ENCODE measurements at regions not wholly inside any gene's neighbourhood (a gene's known extent, or its start where the extent isn't known, plus 50 kb on each side); places are given as distances from the start of the nearest gene placed in this dataset.
"Not testable (repeated sequence)": the region's sequence is repeated elsewhere in the genome, so short reads cannot be mapped to it uniquely, and the experiment has no call there.

DNA sequence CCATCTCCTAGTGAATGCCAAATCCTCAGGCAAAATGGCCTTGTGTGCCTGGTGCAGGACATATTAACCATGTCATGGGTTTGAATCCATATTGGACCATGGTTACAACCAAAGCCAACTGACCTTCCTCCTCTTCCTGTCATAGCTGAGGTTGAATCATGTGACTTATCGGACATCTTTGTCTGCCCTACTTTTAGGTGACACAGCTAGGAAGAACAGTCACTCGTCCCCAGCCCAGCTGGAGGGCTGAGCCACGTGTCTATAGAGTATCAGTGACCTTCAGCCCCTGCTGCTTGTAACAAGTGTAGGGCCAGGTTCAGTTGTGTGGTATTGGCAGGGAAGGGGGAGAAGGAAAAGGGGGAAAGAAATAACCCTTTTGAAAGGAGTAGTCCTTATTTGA is 225.2 kb downstream of the KTN1 start:
- FAIRE-seq (no peak), DNase-seq (ENCODE audit: low spot score) (no peak)

DNA sequence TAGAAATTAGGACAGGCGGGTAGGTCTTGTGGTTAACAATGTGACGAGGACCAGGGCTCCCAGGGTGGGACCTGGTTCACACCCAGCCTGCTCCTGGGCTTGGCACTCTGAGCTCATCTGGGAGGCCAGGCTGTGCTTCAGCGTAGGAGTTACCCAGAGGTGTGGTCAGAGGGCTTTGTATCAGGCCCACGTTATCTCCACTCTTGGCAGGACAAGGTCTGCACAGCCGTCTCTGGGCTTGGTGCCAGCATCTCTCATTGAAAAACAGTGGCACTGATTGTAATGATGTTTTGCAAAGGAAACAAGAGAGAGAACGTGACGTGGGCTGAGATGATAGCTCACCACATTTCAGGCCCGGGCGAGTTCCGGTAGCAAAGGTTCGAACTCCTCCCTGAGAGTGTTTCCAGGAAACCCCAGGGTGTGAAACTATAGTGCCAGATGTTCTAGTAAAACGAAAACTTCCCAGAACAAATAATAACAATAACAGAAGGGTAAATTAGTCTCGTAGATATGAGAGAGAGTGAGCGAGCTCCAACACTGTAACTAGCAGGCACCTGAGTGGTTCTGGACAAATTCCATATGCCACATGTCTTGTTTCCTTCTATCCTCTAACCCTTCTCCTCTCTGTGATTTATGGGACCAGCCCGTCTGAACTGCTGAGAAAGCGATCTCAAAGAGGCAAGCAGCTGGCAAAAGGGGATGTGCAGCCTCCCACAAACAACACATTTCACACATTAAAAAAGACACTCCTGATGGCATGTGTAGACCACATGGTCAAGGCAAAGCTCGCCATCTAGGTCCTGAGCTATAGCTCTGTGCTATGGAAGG is 227.3 kb downstream of the KTN1 start:
- no peak for FAIRE-seq
- DNase-seq (ENCODE audit: low spot score) = peak; percentile 4

DNA sequence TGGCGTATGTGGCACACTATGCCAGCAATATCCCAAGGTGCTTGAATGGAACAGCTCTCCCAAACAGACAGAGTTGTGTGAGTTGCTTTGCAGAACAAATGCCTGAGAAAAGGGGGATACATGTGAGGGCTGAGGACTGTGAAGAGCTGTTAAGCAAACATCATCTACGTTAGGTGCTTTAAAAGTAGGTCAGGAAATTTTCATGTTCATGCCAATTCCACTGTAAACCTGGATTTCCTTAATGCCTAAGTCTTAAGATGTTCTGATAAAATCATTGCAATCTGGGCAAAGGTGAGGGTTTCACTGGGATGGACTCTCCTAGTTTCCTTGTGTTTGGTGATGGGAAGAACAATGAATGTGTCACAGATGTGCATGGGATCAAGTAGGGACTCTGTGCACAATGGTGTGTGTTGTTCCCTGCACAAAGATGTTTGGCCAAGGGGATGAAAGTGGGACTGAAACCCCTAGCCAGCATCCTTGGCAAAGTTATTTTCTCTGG is 227.9 kb downstream of the KTN1 start:
- FAIRE-seq (no peak), DNase-seq (ENCODE audit: low spot score) (no peak)

DNA sequence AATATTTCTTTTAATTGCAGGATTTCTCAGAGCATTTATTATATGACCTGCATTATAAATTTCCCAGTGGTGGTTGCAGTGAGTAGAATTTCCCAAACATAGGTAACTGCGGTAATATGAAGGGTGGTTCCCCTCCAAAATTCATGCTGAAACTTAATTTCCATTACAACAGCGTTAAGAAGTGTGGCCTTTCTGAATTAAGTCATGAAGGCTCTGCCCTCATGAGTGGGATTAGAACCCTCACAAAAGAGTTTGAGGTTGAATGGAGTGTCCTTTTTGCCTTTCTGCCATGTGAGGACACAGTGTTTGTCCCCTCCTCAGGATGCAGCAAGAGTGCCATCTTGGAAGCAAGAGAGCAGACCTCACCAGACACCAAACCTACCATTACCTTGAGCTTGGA is 233.6 kb downstream of the KTN1 start:
- DNase-seq (ENCODE audit: low spot score) (no peak), FAIRE-seq (no peak)

DNA sequence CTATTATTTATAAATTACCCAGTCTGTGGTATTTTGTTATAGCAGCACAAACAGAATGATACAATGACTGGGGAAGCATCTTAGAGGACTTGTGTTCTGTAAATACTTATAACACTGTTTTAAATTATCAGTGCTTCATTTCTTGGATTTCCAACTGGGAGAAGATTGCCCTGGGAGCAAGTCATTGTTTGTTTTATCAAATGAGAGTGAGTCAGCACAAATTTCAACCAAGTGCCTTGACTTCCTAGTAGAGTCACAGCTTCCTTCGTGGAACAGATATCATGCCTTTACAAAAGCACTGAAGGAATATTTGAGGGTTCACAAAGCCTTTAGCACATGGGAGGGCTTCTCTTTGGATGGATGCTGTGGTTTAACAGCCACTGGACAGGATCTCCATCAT is 234.1 kb downstream of the KTN1 start:
- DNase-seq (ENCODE audit: low spot score) (peak; percentile 5), FAIRE-seq (no peak)

DNA sequence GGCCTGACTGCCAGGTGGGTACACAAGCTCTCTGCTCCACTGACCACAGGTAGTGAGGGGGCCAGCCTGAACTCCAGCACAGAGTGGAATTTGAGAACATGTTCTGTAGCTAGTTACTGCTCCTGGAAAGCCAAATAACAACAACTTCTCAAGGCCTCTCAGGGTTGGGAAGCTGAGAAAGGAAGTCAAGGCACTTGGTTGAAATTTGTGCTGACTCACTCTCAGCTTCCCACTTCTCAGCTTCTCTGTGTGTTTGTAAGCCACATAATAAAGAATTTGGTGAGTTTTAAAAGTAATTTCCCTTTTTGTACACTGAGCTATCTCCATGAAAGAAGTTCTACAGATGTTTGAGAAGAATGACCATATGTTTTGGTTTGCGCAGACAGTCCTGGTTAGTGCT is 234.9 kb downstream of the KTN1 start:
- FAIRE-seq (no peak), DNase-seq (ENCODE audit: low spot score) (peak; percentile 3)

DNA sequence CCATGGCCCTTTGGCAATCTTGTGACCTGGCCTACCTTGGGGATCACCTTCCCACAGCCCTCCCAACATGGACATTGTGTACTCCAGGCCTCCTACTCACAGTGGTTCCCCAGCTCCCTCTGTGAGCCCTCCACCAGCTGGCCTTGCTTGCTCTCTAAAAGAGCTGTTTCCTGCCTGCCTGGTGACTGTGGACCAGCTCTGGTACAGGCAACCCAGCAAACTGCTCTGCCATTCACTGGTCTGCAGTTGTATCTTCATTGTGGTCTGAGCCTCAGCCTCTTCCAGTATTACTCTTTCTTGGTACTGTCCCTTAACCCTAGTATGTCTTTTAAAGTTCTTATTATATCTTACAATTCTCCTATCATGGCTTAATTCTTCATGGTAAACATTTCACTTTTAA is 236.2 kb downstream of the KTN1 start:
- FAIRE-seq (no peak), DNase-seq (ENCODE audit: low spot score) (no peak)

DNA sequence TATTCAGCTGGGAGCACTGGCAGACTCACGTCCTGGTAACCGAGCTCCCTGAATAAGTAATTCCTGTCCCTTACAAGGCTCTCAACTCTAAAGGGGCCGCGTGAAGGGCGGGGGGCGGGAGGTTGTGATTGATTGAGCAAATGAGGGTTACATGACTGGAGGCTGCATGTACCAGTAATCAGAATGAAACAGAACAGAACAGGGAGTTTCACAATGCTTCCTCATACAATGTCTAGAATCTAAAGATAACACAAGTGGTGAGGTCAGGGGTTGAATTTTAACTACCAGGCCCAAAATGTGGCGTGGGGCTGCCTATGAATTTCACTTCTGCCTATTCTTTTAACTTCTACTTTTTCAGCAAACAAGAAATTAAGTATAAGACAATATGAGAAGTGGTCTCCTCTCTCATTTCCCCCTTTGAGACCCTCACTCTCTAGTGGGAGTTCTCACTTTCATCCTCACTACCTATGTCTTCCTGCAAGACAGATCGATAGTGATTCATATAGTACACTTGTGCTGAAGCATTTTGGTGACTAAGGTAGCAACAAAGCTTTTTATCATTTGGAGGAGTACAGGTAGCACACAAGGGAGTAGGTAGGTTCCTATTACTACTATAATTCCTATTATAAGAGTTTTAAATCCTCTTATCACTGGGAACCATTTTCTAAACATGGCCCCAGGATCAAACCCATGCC is 239.8 kb downstream of the KTN1 start:
- DNase-seq (ENCODE audit: low spot score) (no peak), FAIRE-seq (no peak)

DNA sequence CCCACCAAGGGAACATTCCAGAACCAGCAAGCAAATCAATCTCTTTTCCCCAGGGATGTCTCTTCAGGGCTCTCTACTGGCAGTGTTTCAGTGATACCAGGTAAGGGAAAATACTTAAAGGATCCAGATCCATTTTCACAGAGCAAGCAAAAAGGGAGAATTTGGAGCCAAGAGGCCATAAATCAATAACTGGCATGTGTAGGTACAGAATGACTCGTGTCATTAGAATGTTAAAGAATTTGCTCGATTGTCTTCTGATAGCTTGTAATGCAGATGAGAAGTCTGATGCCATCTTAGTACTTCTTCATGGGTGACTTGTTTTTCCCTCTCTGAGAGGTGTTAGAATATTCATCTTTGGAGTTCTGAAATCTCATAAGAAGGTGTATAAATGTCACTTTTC is 242.9 kb downstream of the KTN1 start:
- no peak for FAIRE-seq

DNA sequence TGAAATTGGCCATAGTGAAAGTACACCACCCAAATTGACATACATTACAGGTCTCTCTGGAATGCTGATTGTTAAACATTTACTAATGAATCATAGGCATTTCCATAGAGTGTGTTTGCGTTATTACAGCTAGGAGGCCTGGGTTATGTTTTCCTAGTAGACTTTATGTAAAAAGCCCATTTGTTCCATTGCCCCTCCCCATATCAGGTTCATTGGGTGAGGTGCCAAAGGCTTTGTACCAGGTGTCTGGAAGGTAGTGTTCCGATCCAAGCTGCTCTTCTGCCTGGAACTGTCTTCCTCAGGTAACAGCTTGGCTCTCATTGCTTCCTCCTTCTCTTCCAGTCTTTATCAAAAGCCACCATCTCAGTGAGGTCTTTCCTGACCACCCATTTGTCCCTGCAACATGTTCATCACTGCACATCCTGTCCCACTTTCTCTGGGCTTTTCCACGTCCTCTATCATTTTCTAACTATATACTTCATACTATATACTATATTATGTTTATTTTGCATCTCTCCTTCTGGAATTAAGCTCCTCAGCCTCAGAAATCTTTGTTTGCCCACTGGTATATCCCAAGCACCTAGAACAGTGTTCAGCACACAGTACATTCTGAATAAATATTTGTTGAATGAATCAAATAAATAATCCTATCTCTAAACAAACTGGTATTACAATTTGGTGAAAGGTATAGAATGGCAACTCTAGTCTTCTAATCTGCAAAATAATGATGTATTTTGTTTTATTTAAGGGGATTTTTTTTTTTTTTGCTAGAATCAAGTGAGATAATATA is 252.3 kb downstream of the KTN1 start:
- DNase-seq (ENCODE audit: low spot score) (peak; percentile 78), FAIRE-seq (peak; percentile 83)

More for the DNA sequence above, 242.9 kb downstream of the KTN1 start:
- no peak for DNase-seq (ENCODE audit: low spot score)

DNA sequence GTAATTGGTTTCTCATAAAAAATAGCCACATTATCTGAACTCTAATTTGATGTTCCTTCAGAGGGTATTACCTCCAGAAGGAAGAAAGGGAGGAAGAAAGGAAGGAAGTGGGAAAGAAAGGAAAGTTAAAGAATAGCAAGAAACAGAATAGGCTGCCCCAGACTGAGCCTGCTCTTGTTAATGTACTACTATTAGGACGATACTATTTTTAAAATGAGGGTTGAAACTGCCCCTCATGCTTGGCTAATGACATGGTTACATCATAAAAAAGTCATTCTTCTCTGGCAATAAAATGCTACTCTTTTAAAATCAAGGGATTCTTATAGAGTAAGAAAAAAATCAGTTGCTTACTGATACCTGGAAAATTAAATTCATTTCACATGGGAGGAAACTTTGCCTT is 253.0 kb downstream of the KTN1 start:
- FAIRE-seq = peak; percentile 50

DNA sequence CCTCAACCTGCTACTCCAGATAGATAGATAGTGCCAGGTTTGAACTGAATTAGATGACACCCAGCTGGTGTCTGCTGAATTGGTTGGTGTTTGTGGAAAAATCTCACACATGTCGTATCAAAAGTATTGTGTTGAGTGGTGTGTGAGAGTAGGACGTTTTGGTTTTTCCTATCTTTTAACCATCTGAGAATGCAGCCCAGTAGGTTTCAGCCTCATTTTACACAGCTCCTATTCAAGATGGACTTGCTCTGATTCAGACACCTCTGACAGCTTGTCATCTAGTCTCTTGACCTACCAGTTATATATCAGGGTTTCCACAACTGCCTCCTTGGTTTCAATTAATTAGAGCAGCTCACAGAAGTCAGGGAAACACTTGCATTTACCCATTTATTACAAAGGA is 254.4 kb downstream of the KTN1 start:
- DNase-seq (ENCODE audit: low spot score) = no peak
- no peak for FAIRE-seq

More for the DNA sequence above, 253.0 kb downstream of the KTN1 start:
- no peak for DNase-seq (ENCODE audit: low spot score)

DNA sequence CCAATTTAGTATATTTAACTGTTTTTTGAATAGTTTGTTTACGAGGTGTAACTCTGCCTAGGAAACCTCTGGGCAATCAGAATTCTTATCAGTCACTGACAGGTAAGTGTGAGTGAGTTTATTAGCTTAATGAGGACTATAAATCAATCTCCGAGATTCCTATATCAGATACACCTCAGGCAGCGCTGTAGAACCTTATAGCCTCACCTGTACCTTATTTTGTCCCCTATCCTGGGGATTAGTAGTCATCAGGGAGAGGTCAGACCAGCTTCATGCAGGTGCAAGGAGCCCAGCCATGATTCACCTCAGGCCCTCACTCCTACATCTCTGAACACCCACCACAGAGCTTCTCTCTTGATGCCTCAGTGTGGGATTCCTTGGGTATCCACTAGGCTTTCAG is 256.0 kb downstream of the KTN1 start:
- no peak for FAIRE-seq
- DNase-seq (ENCODE audit: low spot score) = no peak

DNA sequence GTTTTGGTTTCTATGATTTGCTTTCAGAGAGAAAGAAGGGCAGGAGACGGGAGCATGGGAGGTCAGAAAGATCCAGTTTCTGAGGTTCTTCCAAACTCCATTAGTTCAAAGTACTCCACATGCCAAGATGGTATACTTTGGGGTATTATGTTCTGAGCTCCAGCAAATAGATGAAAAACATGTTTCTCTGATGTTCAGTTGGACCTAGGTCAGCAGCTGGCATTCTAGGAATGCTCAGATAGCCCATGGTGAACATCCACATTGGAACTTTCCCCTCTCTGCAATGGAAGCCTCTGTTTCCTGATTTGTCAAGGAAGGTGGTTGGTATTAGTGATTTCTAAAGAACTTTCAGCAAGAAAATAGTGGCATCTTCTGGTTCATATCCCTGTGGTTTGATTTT is 257.5 kb downstream of the KTN1 start:
- DNase-seq (ENCODE audit: low spot score) (no peak), FAIRE-seq (no peak)

DNA sequence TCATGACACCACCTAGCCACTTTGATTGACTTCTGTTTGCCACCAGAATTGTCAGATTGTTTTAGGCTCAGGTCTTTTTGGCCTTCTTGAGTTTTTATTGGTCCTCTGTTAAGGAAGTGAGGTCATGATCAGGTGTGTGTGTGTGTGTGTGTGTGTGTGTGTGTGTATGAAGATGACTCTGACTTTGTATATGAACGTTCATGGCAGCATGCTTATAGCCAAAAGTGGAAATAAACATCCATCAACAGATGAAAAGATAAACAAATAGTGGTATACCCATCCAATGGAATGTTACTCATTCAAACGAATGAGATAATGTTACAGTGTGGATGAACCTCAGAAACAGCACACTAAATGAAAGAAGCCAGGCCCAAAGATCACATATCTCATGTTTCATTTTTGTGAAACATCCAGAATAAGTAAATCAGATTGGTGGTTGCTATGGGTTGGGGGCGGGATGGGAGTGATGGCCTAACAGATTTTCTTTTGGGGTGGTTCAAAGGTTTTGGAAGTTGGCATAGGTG is 258.6 kb downstream of the KTN1 start:
- FAIRE-seq (no peak), DNase-seq (ENCODE audit: low spot score) (no peak)

DNA sequence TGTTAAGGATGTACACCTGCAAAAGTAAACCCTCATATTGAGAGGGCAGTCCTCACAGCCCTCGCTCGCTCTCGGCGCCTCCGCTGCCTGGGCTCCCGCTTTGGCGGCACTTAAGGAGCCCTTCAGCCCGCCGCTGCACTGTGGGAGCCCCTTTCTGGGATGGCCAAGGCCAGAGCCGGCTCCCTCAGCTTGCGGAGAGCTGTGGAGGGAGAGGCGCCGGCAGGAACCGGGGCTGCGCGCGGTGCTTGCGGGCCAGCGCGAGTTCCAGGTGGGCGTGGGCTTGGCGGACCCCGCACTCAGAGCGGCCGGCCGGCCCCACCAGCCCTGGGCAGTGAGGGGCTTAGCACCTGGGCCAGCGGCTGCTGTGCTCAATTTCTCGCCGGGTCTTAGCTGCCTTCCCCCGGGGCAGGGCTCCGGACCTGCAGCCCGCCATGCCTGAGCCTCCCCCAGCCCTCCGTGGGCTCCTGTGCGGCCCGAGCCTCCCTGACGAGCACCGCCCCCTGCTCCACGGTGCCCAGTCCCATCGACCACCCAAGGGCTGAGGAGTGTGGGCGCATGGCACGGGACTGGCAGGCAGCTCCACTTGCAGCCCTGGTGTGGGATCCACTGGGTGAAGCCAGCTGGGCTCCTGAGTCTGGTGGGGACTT is 259.4 kb downstream of the KTN1 start:
- DNase-seq (ENCODE audit: low spot score); FAIRE-seq: not testable (repeated sequence)

DNA sequence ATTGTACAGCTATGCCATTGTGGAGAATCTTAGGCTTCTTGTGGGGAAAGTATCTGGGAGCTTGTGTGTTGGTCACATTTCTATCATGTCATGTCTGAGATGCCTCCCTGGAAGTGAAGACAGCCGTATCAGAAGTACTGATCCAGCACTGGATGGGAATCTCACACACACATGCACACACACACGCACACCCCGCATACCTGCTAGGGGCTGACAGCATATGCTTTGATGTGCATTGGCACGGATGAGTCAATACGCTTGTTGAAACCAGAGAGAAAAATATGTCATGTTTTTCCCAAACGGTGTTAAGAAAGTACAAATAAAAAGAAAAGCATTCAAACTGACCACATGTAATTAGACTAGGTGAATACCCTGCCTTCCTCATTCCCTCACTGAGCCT is 260.8 kb downstream of the KTN1 start:
- no peak for DNase-seq (ENCODE audit: low spot score)
- no peak for FAIRE-seq

DNA sequence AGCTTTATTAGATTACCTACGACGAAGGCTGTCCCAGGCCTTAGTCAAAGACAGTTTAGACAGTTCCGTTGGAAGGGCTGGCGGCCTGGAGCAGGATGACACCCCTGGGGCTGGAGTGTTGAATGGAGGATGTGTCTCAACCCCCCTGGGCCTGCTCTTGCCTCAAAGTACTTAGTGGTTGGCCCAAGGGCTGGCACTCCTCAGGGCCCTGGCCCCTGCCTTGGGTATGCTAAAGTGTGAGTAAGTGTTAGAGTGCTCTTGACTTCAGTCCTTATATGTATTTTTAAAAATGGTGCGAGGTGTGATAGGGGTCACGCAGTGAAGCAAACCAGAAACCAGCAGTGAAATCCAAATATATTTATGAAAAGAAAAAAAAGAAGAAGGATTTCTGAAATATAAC is 261.6 kb downstream of the KTN1 start:
- DNase-seq (ENCODE audit: low spot score) (no peak), FAIRE-seq (no peak)

DNA sequence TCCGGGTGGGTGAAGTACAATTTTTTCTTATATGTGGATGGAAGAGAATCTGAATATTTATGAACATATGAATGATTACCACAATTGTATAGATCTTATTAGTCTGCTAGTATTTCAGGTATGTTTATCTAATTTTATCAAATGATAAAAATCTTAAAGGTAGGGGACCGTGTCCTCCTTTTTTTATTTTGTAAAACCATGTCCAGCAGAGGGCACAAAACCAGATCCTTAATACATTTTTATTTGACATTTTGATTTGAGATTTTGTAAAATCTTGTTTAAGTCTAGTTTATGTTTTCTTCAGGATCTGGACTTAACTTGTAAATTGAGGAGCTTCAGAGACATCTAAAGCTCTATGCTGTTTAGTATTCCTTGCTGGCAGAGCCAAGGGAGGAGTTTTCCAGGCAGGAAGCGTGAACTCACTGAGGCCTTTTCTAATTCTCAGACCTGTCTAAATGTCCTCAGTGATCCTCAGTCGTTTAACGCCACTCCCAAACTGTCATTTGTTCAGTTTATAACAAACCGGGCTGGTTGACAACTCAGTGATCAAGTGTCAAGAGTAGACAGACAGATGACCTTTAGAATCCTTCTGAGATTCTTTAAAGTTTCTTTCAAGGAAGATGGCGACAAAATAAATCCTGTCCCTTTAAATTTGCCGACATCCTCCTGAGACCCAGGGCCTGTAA is 263.9 kb downstream of the KTN1 start:
- DNase-seq (ENCODE audit: low spot score) = no peak
- FAIRE-seq = no peak

DNA sequence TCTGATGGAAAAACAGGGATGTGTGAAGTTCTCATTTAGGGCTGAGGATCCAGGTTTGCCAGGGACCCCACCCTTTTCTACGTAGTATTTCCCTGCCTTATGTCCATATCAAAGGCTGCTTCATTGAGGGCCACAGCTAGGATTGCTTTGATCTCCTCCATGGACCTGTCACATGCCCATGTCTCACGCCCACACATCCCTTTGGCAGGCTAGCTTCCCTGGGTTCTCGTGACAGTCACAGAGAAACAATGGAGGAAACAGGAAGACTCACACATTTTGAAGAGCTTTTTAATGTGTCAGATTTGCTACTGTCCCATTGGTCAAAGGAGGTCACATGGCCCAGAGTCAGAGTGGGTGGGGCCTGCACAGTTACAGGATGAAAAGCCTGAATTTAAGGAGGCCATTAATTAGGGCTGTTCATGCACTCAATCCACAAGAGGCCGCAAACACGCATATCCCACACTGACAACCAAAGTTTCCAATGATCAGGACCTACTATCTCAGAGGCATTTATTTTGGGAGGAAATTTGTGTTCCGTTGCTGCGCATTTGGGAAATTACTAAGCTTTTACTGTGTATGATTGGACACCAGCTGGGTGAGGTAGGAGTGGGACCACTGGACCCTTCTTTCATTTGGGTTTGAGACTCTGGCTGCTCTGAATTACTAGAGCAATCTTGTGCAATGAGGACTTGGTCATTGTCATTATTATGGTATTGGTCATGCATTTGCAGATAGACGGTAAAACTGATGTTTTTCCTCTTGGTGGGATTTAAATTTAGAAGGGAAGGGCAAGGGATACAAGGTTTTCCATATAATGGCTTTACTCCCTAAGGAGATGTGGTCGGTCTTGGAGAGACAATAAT is 266.2 kb downstream of the KTN1 start:
- DNase-seq (ENCODE audit: low spot score) (no peak), FAIRE-seq (no peak)
